ENCODE measurements at regions not wholly inside any gene's neighbourhood (a gene's known extent, or its start where the extent isn't known, plus 50 kb on each side); places are given as distances from the start of the nearest gene placed in this dataset.

DNA sequence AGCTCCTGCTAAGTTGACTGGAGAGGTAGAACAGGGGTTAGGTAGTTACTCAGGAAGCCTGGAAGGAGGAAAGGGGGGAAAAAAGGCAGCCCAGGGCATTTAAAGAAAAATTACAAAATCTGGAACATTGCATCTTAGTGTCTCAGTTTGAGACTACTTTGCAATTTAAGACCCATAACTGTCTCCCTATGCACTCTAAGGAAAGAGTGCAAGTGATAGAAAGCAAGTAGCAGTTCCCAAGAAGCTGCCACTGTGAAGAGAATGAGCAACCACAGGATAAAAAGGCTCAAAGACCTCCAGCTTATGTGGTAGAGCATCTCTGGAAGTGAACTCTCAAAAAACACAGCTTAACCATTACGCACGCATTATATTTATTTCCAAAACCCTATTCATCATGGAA lies 141.8 kb downstream of the SLCO4C1 start:
- TF ChIP-seq, protein P1, sequence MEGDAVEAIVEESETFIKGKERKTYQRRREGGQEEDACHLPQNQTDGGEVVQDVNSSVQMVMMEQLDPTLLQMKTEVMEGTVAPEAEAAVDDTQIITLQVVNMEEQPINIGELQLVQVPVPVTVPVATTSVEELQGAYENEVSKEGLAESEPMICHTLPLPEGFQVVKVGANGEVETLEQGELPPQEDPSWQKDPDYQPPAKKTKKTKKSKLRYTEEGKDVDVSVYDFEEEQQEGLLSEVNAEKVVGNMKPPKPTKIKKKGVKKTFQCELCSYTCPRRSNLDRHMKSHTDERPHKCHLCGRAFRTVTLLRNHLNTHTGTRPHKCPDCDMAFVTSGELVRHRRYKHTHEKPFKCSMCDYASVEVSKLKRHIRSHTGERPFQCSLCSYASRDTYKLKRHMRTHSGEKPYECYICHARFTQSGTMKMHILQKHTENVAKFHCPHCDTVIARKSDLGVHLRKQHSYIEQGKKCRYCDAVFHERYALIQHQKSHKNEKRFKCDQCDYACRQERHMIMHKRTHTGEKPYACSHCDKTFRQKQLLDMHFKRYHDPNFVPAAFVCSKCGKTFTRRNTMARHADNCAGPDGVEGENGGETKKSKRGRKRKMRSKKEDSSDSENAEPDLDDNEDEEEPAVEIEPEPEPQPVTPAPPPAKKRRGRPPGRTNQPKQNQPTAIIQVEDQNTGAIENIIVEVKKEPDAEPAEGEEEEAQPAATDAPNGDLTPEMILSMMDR (IDR thresholded peaks at IDR 0.05) = no peak
- TF ChIP-seq POLR2A (IDR thresholded peaks at IDR 0.05) = no peak

All from testis (tissue), 2 donors.